Skeletal muscle tissue (tissue), 3 donors: ENCODE measurements at regions not wholly inside any gene's neighbourhood (a gene's known extent, or its start where the extent isn't known, plus 50 kb on each side); places are given as distances from the start of the nearest gene placed in this dataset.
"Not testable (repeated sequence)": the region's sequence is repeated elsewhere in the genome, so short reads cannot be mapped to it uniquely, and the experiment has no call there.

Experiments used
- H3K27ac ChIP-seq: one replicate; pipeline ENCODE4 v1.7.0; 2013; ENCODE audit warnings: mild to moderate bottlenecking, low read depth, low read length, inconsistent platforms
- H3K27me3 ChIP-seq, 3 donors: one replicate each; pipeline ENCODE4 v1.7.0; 2013; ENCODE audit warnings: low read length in 3 of 3; ENCODE audit not compliant: control insufficient read depth in 3 of 3, insufficient read depth in 3 of 3
- H3K36me3 ChIP-seq, 3 donors: one replicate each; pipeline ENCODE4 v1.7.0; 2013; ENCODE audit warnings: low read length in 3 of 3; ENCODE audit not compliant: control insufficient read depth in 3 of 3, insufficient read depth in 3 of 3
- H3K4me1 ChIP-seq, 3 donors: one replicate each; pipeline ENCODE4 v1.7.0; 2013; ENCODE audit warnings: low read length in 3 of 3, mild to moderate bottlenecking in 3 of 3; ENCODE audit not compliant: control insufficient read depth in 3 of 3, insufficient read depth in 3 of 3
- H3K4me3 ChIP-seq, 3 donors: one replicate each; pipeline ENCODE4 v1.7.0; 2013; ENCODE audit warnings: low read length in 3 of 3
- H3K9ac ChIP-seq, 3 donors: one replicate each; pipeline ENCODE4 v1.7.0; 2013; ENCODE audit warnings: low read length in 3 of 3, mild to moderate bottlenecking in 3 of 3, moderate library complexity in 2 of 3, low read depth in 1 of 3
- H3K9me3 ChIP-seq, 3 donors: one replicate each; pipeline ENCODE4 v1.7.0; 2013; ENCODE audit warnings: low read length in 3 of 3; ENCODE audit not compliant: control insufficient read depth in 3 of 3
- donor health status: Osteomylitis.

DNA sequence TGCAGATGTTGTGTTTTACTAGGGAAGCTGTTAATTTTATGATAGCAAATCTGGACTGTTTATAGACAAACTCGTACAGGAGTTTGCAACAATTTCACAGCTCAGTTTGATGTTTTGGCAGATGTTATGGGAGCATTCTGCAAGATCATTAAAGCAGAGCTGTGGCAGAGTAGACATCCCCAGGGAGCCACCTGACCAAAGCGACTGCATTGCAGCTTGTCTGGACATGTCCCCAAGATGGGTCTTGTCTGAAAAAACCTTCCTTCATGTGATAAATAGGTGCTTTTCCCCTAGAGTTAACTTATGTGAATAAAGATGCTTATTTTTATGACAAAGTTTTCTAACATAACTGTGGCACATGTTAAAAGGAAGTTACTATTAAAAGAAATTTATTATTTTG is 91.2 kb upstream of the GPR141 start:
- H3K4me1 ChIP-seq = no peaks in the 10 kb centered on the region
- H3K27ac ChIP-seq = no peak overlapping the region
- H3K27me3 ChIP-seq = no peaks in the 10 kb centered on the region
- H3K4me3 ChIP-seq = no peak overlapping the region
- H3K36me3 ChIP-seq = no peaks in the 10 kb centered on the region
- H3K9me3 ChIP-seq = peaks cover 0 to 6% (median 4%) of the 10 kb centered on the region in 3 donors
- H3K9ac ChIP-seq = no peak overlapping the region

DNA sequence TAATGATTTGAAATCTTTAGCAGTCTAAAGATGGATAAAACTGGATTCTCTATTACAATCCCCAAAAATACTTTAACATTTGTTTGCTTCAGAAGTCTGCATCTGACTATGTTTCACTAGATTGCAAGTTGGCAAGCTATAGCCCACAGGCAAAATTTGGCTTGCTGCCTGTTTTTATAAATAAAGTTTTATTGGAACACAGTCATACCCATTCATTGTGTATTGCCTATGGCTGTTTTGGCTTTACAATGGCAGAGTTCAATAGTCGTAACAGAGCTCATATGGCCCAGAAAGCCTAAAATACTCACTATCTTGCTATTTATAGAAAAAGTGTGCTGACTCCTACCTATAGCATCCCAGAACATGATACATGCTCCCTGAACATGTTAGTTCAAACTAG is 89.0 kb upstream of the GPR141 start:
- Histone ChIP-seq H3K27me3 (no peaks in the 10 kb centered on the region), H3K27ac (no peak overlapping the region), H3K9ac (no peak overlapping the region), H3K9me3 (peaks cover 0 to 6% (median 4%) of the 10 kb centered on the region in 3 donors), H3K4me3 (no peak overlapping the region), H3K4me1 (no peaks in the 10 kb centered on the region), H3K36me3 (no peaks in the 10 kb centered on the region)

DNA sequence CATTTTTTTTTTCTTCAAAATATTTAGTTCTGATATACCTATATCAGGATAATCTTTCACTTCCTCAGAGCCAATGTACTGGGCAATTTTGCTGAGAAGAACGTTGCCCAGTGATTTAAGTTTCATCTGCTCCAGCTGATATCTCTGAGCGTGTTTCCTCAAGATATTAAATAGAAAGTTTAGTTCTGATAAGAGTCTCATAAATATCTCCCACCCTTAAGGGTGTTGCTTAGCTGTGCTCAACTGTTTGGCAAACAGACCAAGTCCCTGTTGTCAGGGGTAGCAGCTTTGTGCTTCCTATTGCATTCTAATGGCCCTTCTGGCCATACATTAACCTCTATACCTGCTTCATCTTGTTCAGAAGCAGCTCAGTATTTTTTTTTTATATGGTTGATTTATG is 84.7 kb upstream of the GPR141 start:
- Histone ChIP-seq H3K27me3 (no peaks in the 10 kb centered on the region), H3K9me3 (peaks cover 0 to 7% (median 4%) of the 10 kb centered on the region in 3 donors), H3K36me3 (no peaks in the 10 kb centered on the region), H3K4me3 (no peak overlapping the region), H3K4me1 (no peaks in the 10 kb centered on the region), H3K9ac (no peak overlapping the region), H3K27ac (no peak overlapping the region)

DNA sequence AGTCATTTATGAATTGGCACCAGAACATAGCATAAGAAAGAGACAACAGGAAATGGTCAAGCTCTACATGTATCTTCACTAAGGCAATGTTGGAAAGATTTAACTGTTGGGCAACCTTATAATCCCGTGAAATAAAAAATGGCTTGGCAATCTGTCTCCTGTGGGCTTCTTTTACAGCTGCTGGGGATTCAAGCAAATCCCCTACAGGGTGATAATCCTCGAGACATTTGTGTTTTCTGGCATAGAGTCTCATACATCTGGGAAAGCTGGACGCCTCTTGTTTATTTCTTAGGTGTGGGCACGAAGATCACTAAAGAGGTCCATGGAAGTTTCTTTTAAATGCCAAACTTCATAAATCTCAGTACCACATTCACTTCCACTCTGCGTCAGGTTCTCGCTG is 82.2 kb upstream of the GPR141 start:
- Histone ChIP-seq H3K36me3 (no peaks in the 10 kb centered on the region), H3K27ac (no peak overlapping the region), H3K27me3 (no peaks in the 10 kb centered on the region), H3K4me3 (no peak overlapping the region), H3K4me1 (no peaks in the 10 kb centered on the region), H3K9ac (no peak overlapping the region), H3K9me3 (peaks cover 0 to 7% (median 0%) of the 10 kb centered on the region in 3 donors)

DNA sequence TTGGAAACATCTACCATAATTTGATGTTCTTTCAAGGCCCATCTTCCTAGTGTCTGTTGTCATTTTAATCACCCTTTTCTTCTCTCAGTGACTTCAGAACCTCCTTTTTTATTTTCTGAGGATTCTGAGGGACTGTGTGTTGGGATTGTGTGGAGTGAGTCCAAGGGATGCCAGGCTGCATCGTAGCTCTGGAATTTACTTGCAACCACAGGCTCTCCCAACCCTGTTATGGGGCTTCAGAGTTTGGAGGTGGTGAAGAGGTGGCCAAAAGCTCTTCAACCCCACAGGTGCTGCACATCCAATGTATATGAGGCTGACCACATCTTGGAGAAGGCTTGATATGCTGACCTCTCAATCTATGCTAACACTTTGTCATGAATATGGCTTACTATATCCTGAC is 79.5 kb upstream of the GPR141 start:
- H3K36me3 ChIP-seq = no peaks in the 10 kb centered on the region
- H3K27me3 ChIP-seq = peaks cover 0 to 4% (median 0%) of the 10 kb centered on the region in 3 donors
- peaks cover 0 to 4% (median 0%) of the 10 kb centered on the region in 3 donors for H3K9me3 ChIP-seq
- no peak overlapping the region for H3K27ac ChIP-seq
- H3K9ac ChIP-seq = no peak overlapping the region
- H3K4me1 ChIP-seq = no peaks in the 10 kb centered on the region
- H3K4me3 ChIP-seq = no peak overlapping the region

DNA sequence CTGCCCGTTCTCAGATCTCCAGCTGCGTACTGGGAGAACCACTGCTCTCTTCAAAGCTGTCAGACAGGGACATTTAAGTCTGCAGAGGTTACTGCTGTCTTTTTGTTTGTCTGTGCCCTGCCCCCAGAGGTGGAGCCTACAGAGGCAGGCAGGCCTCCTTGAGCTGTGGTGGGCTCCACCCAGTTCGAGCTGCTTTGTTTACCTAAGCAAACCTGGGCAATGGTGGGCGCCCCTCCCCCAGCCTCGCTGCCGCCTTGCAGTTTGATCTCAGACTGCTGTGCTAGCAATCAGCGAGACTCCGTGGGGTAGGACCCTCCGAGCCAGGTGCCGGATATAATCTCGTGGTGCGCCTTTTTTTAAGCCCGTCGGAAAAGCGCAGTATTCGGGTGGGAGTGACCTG is 66.2 kb upstream of the GPR141 start:
- H3K27ac ChIP-seq, H3K9me3 ChIP-seq, H3K27me3 ChIP-seq, H3K9ac ChIP-seq, H3K36me3 ChIP-seq, H3K4me3 ChIP-seq, H3K4me1 ChIP-seq: not testable (repeated sequence)

DNA sequence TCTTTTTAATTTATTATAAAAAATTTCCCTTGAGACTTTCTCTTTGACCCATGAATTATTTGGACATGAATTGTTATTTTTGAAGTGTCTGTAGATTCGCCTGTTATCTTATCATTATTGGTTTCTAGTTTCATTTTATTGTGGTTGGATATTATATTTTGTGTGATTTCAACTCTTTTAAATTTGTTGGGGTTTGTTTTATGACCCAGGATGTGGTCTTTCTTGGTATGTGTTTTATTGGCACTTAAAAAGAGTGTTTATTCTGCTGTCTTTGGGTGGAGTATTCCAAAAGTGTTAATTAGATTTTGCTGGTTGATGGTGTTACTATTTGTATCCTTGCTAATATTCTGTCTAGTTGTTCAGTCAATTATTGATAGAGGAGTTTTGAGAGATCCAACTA is 50.5 kb upstream of the GPR141 start:
- Histone ChIP-seq H3K4me3 (no peak overlapping the region), H3K27me3 (no peaks in the 10 kb centered on the region), H3K27ac (no peak overlapping the region), H3K36me3 (no peaks in the 10 kb centered on the region), H3K9me3 (peaks cover 0 to 2% (median 0%) of the 10 kb centered on the region in 3 donors), H3K9ac (no peak overlapping the region), H3K4me1 (no peaks in the 10 kb centered on the region)
